ENCODE measurements at regions not wholly inside any gene's neighbourhood (a gene's known extent, or its start where the extent isn't known, plus 50 kb on each side); places are given as distances from the start of the nearest gene placed in this dataset.

DNA sequence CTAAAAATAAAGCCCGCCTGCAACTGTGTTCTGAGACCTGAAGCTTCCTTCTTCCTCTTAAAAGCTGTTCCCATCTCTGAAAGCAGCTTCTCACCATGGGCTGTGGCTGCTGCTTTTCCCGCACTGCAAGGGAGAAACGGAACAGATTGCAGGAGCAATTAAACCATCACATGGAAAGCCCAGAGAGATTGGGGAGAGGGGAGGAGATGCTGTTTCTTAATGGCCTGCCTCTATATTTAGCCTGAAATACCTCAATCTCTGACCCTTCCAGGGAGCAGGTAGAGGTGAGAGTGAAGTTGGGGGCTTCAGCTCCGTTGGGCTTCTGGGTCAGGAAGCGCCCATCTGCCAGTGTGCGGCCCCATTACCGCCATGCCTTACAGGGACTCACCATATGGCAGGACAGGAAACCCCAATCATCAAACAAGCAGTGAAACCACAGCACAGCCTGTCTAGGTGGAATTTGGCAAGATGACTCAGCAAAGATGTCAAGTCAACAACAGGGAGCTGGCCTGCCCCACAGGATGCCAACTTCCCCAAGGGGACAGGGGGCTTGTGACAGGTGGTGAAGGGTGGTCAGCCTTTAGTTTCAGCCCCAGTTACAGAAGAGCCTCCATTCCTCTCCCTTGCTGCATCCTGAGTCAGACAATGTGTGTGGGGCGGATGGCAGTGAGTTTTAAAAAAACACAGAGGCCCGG, 286.6 kb upstream of the CCL2 start:
- TF ChIP-seq CTCF (IDR thresholded peaks at IDR 0.05; ENCODE audit: insufficient read depth, low read depth, low read length, missing control alignments), result no peak
- H3K4me3 ChIP-seq (ENCODE audit: low read depth, low read length), result no peak overlapping the region
- peak; percentile 91 for DNase-seq (ENCODE audit: low read depth)

GRCh38 chr17:33970279-33970678, 284.8 kb upstream of the CCL2 start:
- H3K4me3 ChIP-seq (ENCODE audit: low read depth, low read length), result no peak overlapping the region
- no peak for TF ChIP-seq CTCF (IDR thresholded peaks at IDR 0.05; ENCODE audit: insufficient read depth, low read depth, low read length, missing control alignments)
- no peak for DNase-seq (ENCODE audit: low read depth)

- H3K4me3 ChIP-seq (ENCODE audit: low read depth, low read length), result no peak overlapping the region
- DNase-seq (ENCODE audit: low read depth), result peak; percentile 30
- no peak for TF ChIP-seq CTCF (IDR thresholded peaks at IDR 0.05; ENCODE audit: insufficient read depth, low read depth, low read length, missing control alignments)
These were observed 282.3 kb upstream of the CCL2 start for GRCh38 chr17:33972763-33973162.

DNA sequence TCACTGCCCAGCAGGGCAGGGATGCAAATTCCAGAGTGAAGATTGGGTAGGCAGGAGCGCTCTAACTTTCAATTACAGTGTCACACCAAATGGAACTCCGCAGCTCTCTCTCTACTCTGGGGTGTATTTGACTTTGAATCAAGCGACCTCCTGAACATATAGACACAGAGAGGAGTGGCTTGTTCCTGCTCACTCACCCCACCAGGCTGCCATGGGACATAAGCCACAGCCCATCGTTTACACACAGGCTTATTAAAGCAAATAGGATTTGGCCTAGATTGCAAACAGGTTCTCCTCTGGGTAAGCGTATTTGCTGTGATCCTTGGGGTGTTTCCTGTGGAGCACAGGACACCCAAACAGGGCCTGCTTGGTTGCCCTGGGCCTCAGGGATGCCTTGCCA, 281.6 kb upstream of the CCL2 start:
- no peak for DNase-seq (ENCODE audit: low read depth)
- no peak overlapping the region for H3K4me3 ChIP-seq (ENCODE audit: low read depth, low read length)
- no peak for TF ChIP-seq CTCF (IDR thresholded peaks at IDR 0.05; ENCODE audit: insufficient read depth, low read depth, low read length, missing control alignments)

DNA sequence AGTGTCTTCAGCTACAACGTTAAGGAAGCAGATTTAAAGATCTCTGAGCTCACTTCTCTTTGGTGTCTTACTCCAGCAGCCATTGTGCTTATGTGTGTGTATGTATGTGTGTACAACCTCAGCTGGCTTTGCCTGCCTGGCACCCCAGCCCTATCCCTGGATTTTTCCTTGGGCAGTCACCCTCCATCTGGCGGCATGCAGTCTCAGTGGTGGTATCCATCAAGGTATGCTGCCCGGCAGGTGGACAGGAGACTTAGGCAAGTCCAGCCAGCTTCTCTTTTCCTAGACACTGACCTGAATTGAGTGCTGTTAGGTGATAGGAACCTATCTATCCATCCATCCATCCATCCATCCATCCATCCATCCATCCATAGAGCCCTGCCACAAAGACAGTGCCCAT, 280.8 kb upstream of the CCL2 start:
- no peak for DNase-seq (ENCODE audit: low read depth)
- no peak overlapping the region for H3K4me3 ChIP-seq (ENCODE audit: low read depth, low read length)
- TF ChIP-seq CTCF (IDR thresholded peaks at IDR 0.05; ENCODE audit: insufficient read depth, low read depth, low read length, missing control alignments), result no peak

DNA sequence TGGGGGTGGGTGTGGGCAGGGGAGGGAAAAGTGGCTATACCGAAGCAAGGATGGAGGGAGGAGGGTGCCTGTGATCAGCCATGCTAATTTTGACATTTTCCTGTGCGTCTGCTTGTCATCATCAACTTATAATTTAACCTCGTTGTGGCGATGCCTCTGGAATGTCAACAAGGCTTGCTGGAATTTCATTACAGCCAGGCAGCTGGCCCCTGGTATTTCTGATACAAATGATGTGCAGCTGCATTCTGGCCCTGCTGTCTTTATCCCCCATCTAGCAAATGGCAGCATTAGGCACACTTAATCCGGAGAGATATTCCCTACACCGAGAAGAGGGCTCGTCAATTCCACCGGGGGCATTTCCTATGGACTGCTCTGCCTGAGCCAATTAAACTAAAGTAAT, 278.3 kb upstream of the CCL2 start:
- no peak for DNase-seq (ENCODE audit: low read depth)
- H3K4me3 ChIP-seq (ENCODE audit: low read depth, low read length), result no peak overlapping the region
- no peak for TF ChIP-seq CTCF (IDR thresholded peaks at IDR 0.05; ENCODE audit: insufficient read depth, low read depth, low read length, missing control alignments)

Data from GM12865 (cell line).